Testis (tissue), 2 donors: ENCODE measurements at regions not wholly inside any gene's neighbourhood (a gene's known extent, or its start where the extent isn't known, plus 50 kb on each side); places are given as distances from the start of the nearest gene placed in this dataset.

Experiments used
- CTCF ChIP-seq, 3 experiments: fragments of 450-650 bp in 2 of 3; fragments of 200-600 bp in 1 of 3; sonication (generic) in 1 of 3; IDR thresholded peaks; one replicate each; pipeline ENCODE4 v1.5.1; 2016 to 2019; ENCODE audit warnings: antibody characterized with exemption in 3 of 3, mild to moderate bottlenecking in 2 of 3, moderate library complexity in 1 of 3
- POLR2A ChIP-seq: fragments of 450-650 bp; IDR thresholded peaks from one replicate; pipeline ENCODE4 v1.6.1; 2017; ENCODE audit warnings: antibody characterized with exemption, mild to moderate bottlenecking, moderate library complexity

- no peak for TF ChIP-seq CTCF (IDR thresholded peaks at IDR 0.05)
- no peak for TF ChIP-seq POLR2A
Measured at GRCh38 chr5:99272576-99272975, 343.8 kb upstream of the CHD1 start.
